ENCODE measurements at regions not wholly inside any gene's neighbourhood (a gene's known extent, or its start where the extent isn't known, plus 50 kb on each side); places are given as distances from the start of the nearest gene placed in this dataset.

DNA sequence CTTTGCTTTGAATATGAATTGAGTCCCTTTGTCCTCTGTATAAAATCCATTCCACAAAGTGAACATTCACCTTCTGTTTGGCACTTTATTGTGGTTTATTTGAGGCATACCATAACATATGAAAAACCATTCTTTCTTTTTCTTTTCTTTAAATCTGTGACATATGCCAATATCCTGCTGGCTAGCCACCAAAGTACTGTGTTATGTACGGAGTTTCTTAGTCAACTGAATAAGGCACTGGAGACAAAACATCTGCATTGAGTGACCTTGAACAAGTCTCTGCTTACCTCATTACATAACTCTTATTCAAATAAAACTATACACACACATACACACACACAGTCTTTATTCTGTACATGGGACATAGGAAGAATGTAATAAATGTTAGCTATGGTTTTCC is 872.8 kb downstream of the C4orf33 start:
- TF ChIP-seq, protein P1, sequence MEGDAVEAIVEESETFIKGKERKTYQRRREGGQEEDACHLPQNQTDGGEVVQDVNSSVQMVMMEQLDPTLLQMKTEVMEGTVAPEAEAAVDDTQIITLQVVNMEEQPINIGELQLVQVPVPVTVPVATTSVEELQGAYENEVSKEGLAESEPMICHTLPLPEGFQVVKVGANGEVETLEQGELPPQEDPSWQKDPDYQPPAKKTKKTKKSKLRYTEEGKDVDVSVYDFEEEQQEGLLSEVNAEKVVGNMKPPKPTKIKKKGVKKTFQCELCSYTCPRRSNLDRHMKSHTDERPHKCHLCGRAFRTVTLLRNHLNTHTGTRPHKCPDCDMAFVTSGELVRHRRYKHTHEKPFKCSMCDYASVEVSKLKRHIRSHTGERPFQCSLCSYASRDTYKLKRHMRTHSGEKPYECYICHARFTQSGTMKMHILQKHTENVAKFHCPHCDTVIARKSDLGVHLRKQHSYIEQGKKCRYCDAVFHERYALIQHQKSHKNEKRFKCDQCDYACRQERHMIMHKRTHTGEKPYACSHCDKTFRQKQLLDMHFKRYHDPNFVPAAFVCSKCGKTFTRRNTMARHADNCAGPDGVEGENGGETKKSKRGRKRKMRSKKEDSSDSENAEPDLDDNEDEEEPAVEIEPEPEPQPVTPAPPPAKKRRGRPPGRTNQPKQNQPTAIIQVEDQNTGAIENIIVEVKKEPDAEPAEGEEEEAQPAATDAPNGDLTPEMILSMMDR (optimal IDR thresholded peaks at IDR 0.05 in 1 of 3, IDR thresholded peaks at IDR 0.05 in 1 of 3, conservative IDR thresholded peaks at IDR 0.05 in 1 of 3; ENCODE audit: extremely low read depth in 1 of 3, insufficient read depth in 2 of 3, low read length in 3 of 3), result no peak
- TF ChIP-seq EZH2 (IDR thresholded peaks at IDR 0.05; ENCODE audit: low read length), result no peak
